Mucosa of rectum (tissue), 2 donors: ENCODE measurements at regions not wholly inside any gene's neighbourhood (a gene's known extent, or its start where the extent isn't known, plus 50 kb on each side); places are given as distances from the start of the nearest gene placed in this dataset.

ENCODE experiments used
- H3K27ac ChIP-seq, 2 donors: one replicate each; pipeline ENCODE4 v1.7.0; 2013; ENCODE audit warnings: inconsistent platforms in 2 of 2, low read depth in 2 of 2, low read length in 2 of 2
- H3K27me3 ChIP-seq, 2 donors: one replicate each; pipeline ENCODE4 v1.7.0; 2013; ENCODE audit warnings: low read length in 2 of 2; ENCODE audit not compliant: control insufficient read depth in 2 of 2, insufficient read depth in 2 of 2
- H3K36me3 ChIP-seq, 2 donors: one replicate each; pipeline ENCODE4 v1.7.0; 2013; ENCODE audit warnings: low read length in 2 of 2; ENCODE audit not compliant: control insufficient read depth in 2 of 2, insufficient read depth in 2 of 2
- H3K4me1 ChIP-seq, 2 donors: one replicate each; pipeline ENCODE4 v1.7.0; 2013; ENCODE audit warnings: low read length in 2 of 2, mild to moderate bottlenecking in 1 of 2; ENCODE audit not compliant: control insufficient read depth in 2 of 2, insufficient read depth in 2 of 2
- H3K4me3 ChIP-seq, 2 donors: one replicate each; pipeline ENCODE4 v1.7.0; 2013; ENCODE audit warnings: low read length in 2 of 2
- H3K9ac ChIP-seq, 2 donors: one replicate each; pipeline ENCODE4 v1.7.0; 2013; ENCODE audit warnings: low read length in 2 of 2, low read depth in 1 of 2, mild to moderate bottlenecking in 1 of 2
- H3K9me3 ChIP-seq, 2 donors: one replicate each; pipeline ENCODE4 v1.7.0; 2013; ENCODE audit warnings: low read length in 2 of 2; ENCODE audit not compliant: control insufficient read depth in 2 of 2
- donor health status: healthy.
- donor health status: Normal muscosa, but diverticular disease.

GRCh38 chr2:59223742-59224141 is 982.6 kb upstream of the FANCL start:
- H3K9ac ChIP-seq, result no peak overlapping the region
- H3K4me3 ChIP-seq, result no peak overlapping the region
- H3K9me3 ChIP-seq, result no peaks in the 10 kb centered on the region
- no peak overlapping the region for H3K27ac ChIP-seq
- no peaks in the 10 kb centered on the region for H3K27me3 ChIP-seq
- H3K36me3 ChIP-seq, result no peaks in the 10 kb centered on the region
- H3K4me1 ChIP-seq, result no peaks in the 10 kb centered on the region

- Histone ChIP-seq H3K4me3 (no peak overlapping the region), H3K27ac (no peak overlapping the region), H3K27me3 (no peaks in the 10 kb centered on the region), H3K36me3 (no peaks in the 10 kb centered on the region), H3K9ac (no peak overlapping the region), H3K4me1 (no peaks in the 10 kb centered on the region), H3K9me3 (no peaks in the 10 kb centered on the region)
Measured at GRCh38 chr2:59217360-59217759, 976.2 kb upstream of the FANCL start.

- Histone ChIP-seq H3K4me3 (no peak overlapping the region), H3K9ac (no peak overlapping the region), H3K4me1 (no peaks in the 10 kb centered on the region), H3K36me3 (no peaks in the 10 kb centered on the region), H3K27me3 (no peaks in the 10 kb centered on the region), H3K9me3 (no peaks in the 10 kb centered on the region), H3K27ac (no peak overlapping the region)
Measured at GRCh38 chr2:59206361-59206760, 965.2 kb upstream of the FANCL start.

GRCh38 chr2:59204040-59204439 is 962.9 kb upstream of the FANCL start:
- Histone ChIP-seq H3K4me3 (no peak overlapping the region), H3K9me3 (no peaks in the 10 kb centered on the region), H3K27ac (no peak overlapping the region), H3K9ac (no peak overlapping the region), H3K36me3 (no peaks in the 10 kb centered on the region), H3K27me3 (no peaks in the 10 kb centered on the region), H3K4me1 (no peaks in the 10 kb centered on the region)

GRCh38 chr2:59196491-59196890 is 955.4 kb upstream of the FANCL start:
- Histone ChIP-seq H3K9me3 (no peaks in the 10 kb centered on the region), H3K27me3 (no peaks in the 10 kb centered on the region), H3K27ac (no peak overlapping the region), H3K4me3 (no peak overlapping the region), H3K36me3 (no peaks in the 10 kb centered on the region), H3K9ac (no peak overlapping the region), H3K4me1 (no peaks in the 10 kb centered on the region)

GRCh38 chr2:59195851-59196250 is 954.7 kb upstream of the FANCL start:
- Histone ChIP-seq H3K27ac (no peak overlapping the region), H3K4me3 (no peak overlapping the region), H3K4me1 (no peaks in the 10 kb centered on the region), H3K9ac (no peak overlapping the region), H3K36me3 (no peaks in the 10 kb centered on the region), H3K9me3 (no peaks in the 10 kb centered on the region), H3K27me3 (no peaks in the 10 kb centered on the region)

- Histone ChIP-seq H3K4me3 (no peak overlapping the region), H3K27me3 (no peaks in the 10 kb centered on the region), H3K4me1 (no peaks in the 10 kb centered on the region), H3K36me3 (no peaks in the 10 kb centered on the region), H3K9me3 (no peaks in the 10 kb centered on the region), H3K27ac (no peak overlapping the region), H3K9ac (no peak overlapping the region)
Measured at GRCh38 chr2:59191781-59192180, 950.7 kb upstream of the FANCL start.

- Histone ChIP-seq H3K27ac (no peak overlapping the region), H3K9ac (no peak overlapping the region), H3K36me3 (no peaks in the 10 kb centered on the region), H3K4me3 (no peak overlapping the region), H3K4me1 (no peaks in the 10 kb centered on the region), H3K27me3 (no peaks in the 10 kb centered on the region), H3K9me3 (no peaks in the 10 kb centered on the region)
Measured at GRCh38 chr2:59190518-59190917, 949.4 kb upstream of the FANCL start.

GRCh38 chr2:59184276-59185020 is 943.3 kb upstream of the FANCL start:
- H3K27ac ChIP-seq, result no peak overlapping the region

GRCh38 chr2:59183070-59183469 is 941.9 kb upstream of the FANCL start:
- Histone ChIP-seq H3K9me3 (no peaks in the 10 kb centered on the region), H3K4me3 (no peak overlapping the region), H3K27me3 (no peaks in the 10 kb centered on the region), H3K36me3 (no peaks in the 10 kb centered on the region), H3K4me1 (no peaks in the 10 kb centered on the region), H3K9ac (no peak overlapping the region), H3K27ac (no peak overlapping the region)

More at GRCh38 chr2:59184276-59185020, 943.3 kb upstream of the FANCL start:
- Histone ChIP-seq H3K9ac (no peak overlapping the region), H3K9me3 (no peaks in the 10 kb centered on the region), H3K36me3 (no peaks in the 10 kb centered on the region), H3K4me1 (no peaks in the 10 kb centered on the region), H3K4me3 (no peak overlapping the region), H3K27me3 (no peaks in the 10 kb centered on the region)
